ENCODE measurements at regions not wholly inside any gene's neighbourhood (a gene's known extent, or its start where the extent isn't known, plus 50 kb on each side); places are given as distances from the start of the nearest gene placed in this dataset.

DNA sequence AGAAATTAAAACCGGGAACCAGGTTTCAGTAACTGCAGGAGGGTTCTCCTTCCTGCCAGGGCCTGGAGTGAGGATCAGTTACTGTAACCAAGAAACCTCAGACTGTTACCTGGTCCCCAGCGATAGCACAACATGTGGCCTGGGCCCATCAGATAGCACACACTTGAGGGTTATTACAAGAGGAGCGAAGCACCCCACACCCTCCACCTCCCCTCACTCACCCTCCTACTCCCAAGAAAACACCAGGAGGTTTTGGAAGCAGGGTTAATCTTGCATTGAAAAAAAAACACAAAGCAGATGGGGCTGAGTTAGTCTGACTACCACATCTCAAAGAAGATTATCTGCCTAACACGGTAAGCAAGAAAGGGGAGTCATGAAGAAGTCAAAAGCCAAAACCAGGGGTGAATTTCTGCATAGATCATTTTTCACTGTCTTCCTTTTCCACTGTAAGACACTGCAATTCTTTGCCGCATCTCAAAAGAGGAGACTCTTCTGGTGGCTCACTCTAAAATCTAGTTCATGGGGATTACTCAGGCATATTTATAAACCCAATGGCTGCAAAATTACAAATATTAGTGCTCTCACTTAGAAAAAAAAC, 75.9 kb upstream of the DOCK9 start:
- 100% methylated on average over 1 of the region's 5 CpGs for WGBS (ENCODE audit: insufficient coverage)
- Histone ChIP-seq H3K27ac (ENCODE audit: low read length) (no peak overlapping the region), H3K27me3 (ENCODE audit: control insufficient read depth, insufficient read depth, low read length) (peaks cover 4% of the 10 kb centered on the region), H3K36me3 (ENCODE audit: control insufficient read depth, insufficient read depth, low read length) (no peaks in the 10 kb centered on the region), H3K4me1 (ENCODE audit: control insufficient read depth, insufficient read depth, low read length) (peaks cover 2% of the 10 kb centered on the region), H3K4me3 (ENCODE audit: low read length) (no peak overlapping the region), H3K9me3 (replicated peaks; ENCODE audit: control insufficient read depth, low read depth, low read length) (no peaks in the 10 kb centered on the region)
- DNase-seq: no peak

DNA sequence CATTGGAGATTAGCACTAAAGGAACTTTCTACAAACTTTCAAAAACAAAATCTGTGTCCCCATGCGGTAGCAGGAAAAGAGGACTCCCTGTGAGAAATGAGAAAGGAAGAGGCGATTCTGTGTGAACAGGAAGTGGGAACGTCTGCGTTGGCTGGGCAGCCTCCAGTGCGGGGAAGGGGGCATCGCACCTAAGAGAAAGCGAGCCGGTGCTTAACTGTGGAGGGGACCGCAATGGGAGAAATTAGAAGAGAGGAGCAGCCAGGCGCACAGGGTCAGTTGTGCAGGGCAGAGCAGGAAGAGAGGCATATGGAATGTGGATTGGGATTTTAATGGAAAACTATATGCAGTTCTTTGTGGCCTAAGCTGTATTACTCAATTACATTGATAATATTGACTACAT, 77.4 kb upstream of the DOCK9 start:
- H3K36me3 ChIP-seq (ENCODE audit: control insufficient read depth, insufficient read depth, low read length): no peaks in the 10 kb centered on the region
- no peaks in the 10 kb centered on the region for H3K9me3 ChIP-seq (replicated peaks; ENCODE audit: control insufficient read depth, low read depth, low read length)
- no peak overlapping the region for H3K27ac ChIP-seq (ENCODE audit: low read length)
- DNase-seq: no peak
- 59% methylated on average over 10 of the region's 10 CpGs for WGBS (ENCODE audit: insufficient coverage)
- H3K27me3 ChIP-seq (ENCODE audit: control insufficient read depth, insufficient read depth, low read length): peaks cover 2% of the 10 kb centered on the region
- H3K4me1 ChIP-seq (ENCODE audit: control insufficient read depth, insufficient read depth, low read length): no peaks in the 10 kb centered on the region
- H3K4me3 ChIP-seq (ENCODE audit: low read length): no peak overlapping the region

DNA sequence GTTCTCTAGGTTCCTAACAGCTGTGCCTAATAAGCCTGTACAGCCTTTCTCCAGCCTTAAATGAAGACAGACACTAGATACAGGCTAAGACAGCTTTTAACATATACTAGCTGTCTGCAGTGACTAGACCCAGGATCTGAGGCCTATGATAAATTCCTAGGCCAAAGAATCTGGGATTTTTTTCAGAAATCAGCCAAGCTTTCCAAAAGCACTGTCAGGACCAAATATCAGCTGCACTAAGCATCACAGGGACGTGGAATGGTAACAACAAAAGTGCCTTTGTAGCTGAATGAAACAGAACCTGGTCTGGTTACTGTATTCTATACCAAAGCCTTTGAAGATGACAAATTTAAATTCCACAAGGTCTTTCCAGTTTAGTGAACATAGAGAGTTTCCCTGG, 77.9 kb upstream of the DOCK9 start:
- WGBS (ENCODE audit: insufficient coverage): no CpG with 5 or more reads among the region's 1 CpG
- DNase-seq: peak; percentile 46
- Histone ChIP-seq H3K4me3 (ENCODE audit: low read length) (no peak overlapping the region), H3K27me3 (ENCODE audit: control insufficient read depth, insufficient read depth, low read length) (peaks cover 2% of the 10 kb centered on the region), H3K4me1 (ENCODE audit: control insufficient read depth, insufficient read depth, low read length) (no peaks in the 10 kb centered on the region), H3K36me3 (ENCODE audit: control insufficient read depth, insufficient read depth, low read length) (no peaks in the 10 kb centered on the region), H3K27ac (ENCODE audit: low read length) (no peak overlapping the region), H3K9me3 (replicated peaks; ENCODE audit: control insufficient read depth, low read depth, low read length) (no peaks in the 10 kb centered on the region)

DNA sequence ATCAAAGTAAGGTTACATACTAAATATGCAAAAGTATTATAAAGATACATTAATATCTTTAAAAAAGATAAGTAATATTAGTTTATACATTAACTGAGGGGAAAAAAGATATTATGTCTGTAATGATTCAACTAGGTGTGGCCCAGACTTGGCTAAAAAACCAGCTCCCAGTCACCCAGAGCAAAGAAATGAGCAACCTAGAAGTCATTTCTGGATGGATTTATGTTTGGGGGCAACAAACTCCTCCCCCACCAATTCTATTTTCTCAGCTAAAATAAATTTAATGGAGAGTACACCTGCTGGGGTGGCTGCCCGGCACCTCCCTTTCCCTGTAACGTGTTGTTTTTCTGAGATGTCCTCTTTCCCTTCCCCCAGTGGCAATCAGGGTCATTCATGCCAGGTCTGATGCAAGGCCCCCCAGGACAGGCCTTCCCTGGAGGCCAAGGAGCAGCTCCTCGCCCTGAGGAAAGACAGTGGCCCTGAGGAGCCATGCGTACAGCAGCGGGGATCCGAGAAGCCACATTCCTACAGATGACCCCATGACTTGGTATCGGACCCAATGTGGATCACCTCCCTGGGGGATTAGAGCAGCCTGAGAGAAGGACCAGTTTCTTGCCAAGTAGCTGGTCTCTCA, 78.6 kb upstream of the DOCK9 start:
- no peaks in the 10 kb centered on the region for H3K36me3 ChIP-seq (ENCODE audit: control insufficient read depth, insufficient read depth, low read length)
- 91% methylated on average over 6 of the region's 7 CpGs for WGBS (ENCODE audit: insufficient coverage)

DNA sequence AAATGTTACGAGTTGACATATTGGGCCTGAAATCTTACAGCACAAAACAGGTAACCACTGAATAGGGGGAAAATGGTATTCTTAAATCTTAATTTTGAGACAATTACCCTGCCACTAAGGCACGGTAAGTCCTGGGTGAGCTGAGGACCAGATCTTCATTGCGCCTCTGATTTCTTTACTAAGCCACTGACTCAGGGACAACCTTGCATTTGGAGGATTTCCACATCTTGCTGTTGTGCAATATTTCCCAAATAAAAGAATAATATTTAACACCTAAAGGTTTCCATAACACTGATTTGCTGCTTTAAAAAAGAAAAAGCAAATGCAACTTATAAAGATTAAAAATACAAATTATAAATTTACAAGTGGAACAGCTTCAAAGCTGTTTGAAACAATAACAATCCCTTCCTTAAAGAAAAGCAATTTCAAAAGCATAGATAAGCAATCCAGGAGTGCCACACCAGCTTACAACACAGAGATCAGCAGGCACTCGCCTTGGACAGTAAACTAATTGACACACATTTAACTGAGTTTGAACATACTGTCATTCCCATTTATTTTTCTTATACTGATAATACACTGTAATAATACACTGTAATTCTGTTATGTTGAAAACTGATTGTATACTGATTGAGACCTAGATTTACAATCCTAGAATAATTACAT, 79.6 kb upstream of the DOCK9 start:
- Histone ChIP-seq H3K27ac (ENCODE audit: low read length) (no peak overlapping the region), H3K36me3 (ENCODE audit: control insufficient read depth, insufficient read depth, low read length) (no peaks in the 10 kb centered on the region), H3K4me3 (ENCODE audit: low read length) (no peak overlapping the region), H3K27me3 (ENCODE audit: control insufficient read depth, insufficient read depth, low read length) (peaks cover 2% of the 10 kb centered on the region), H3K4me1 (ENCODE audit: control insufficient read depth, insufficient read depth, low read length) (peaks cover 3% of the 10 kb centered on the region), H3K9me3 (replicated peaks; ENCODE audit: control insufficient read depth, low read depth, low read length) (no peaks in the 10 kb centered on the region)
- no peak for DNase-seq
- no CpG with 5 or more reads among the region's 4 CpGs for WGBS (ENCODE audit: insufficient coverage)

More for the DNA sequence above, 78.6 kb upstream of the DOCK9 start:
- no peaks in the 10 kb centered on the region for H3K9me3 ChIP-seq (replicated peaks; ENCODE audit: control insufficient read depth, low read depth, low read length)
- no peaks in the 10 kb centered on the region for H3K4me1 ChIP-seq (ENCODE audit: control insufficient read depth, insufficient read depth, low read length)
- H3K4me3 ChIP-seq (ENCODE audit: low read length): no peak overlapping the region
- H3K27me3 ChIP-seq (ENCODE audit: control insufficient read depth, insufficient read depth, low read length): peaks cover 2% of the 10 kb centered on the region
- no peak overlapping the region for H3K27ac ChIP-seq (ENCODE audit: low read length)
- DNase-seq: no peak

DNA sequence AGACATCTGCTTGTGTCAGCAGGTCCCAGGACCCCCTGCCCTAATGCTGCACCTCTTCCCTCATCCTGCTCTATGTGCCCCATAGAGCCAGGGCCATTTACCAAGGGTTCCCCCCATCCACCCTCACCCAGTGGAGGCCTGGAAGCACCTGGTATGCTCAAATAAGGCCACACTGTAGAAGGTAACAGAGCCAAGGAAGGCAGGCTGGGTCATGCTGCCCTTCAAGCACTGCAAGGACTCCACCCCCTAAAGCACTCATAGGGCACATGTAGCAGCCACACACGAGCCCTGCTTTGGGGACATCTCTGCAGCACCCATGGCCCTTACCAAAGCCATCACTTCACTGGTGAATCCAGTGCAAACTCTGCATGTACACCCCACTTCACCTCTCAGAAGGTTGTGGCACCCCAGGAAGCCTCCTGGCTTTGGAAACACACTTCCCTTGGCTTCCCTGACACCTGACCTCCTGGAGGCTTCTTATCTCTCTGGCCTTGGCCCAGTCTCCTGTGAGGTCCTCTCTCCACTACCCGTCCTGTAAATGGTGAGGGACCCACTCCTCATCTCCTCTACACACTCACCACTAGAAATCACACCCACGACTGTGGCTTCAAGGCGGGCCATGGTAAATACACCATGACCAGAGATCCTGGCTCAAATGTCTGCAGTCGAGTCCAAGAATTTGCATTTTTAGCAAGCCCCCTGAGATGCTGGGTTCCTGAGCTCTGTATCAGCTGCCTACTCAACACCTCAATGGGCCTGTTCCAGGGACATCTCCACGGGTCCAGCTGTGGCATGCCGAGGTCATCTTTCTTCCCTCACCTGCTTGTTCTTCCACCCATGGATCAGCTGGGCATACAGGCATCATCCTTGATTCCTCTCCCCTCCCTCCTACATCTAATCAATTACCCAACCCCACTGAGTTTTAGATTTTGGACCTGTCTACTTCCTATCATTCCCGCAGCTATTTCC, 80.9 kb upstream of the DOCK9 start:
- 72% methylated on average over 7 of the region's 8 CpGs for WGBS (ENCODE audit: insufficient coverage)
- peaks cover 7% of the 10 kb centered on the region for H3K4me1 ChIP-seq (ENCODE audit: control insufficient read depth, insufficient read depth, low read length)
- DNase-seq: no peak
- H3K27me3 ChIP-seq (ENCODE audit: control insufficient read depth, insufficient read depth, low read length): peaks cover 2% of the 10 kb centered on the region
- H3K9me3 ChIP-seq (replicated peaks; ENCODE audit: control insufficient read depth, low read depth, low read length): no peaks in the 10 kb centered on the region
- H3K4me3 ChIP-seq (ENCODE audit: low read length): no peak overlapping the region
- no peaks in the 10 kb centered on the region for H3K36me3 ChIP-seq (ENCODE audit: control insufficient read depth, insufficient read depth, low read length)
- H3K27ac ChIP-seq (ENCODE audit: low read length): no peak overlapping the region

DNA sequence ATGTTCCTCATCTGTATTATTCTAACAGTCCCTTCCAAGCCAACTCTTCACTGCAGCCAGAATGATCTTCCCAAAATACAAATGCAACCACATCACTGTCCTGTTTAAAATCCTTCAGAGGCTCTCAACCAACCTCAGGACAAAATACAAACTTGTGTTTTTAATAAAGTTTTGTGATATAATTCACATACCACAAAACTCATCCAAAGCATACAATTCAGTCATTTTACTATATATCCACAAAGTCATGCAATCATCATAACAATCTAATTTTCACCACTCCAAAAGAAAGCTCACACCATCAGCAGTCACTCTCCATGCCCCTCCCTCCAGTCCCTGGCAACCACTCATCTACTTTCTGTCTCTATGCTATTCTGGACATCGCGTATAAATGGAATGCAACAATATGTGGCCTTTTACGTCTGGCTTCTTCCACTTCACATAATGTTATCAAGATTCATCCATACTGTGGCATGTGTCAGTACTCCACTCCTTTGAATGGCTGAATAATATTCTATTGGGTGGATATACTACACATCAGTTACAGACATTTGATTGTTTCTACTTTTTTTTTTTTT, 81.7 kb upstream of the DOCK9 start:
- H3K4me3 ChIP-seq (ENCODE audit: low read length): no peak overlapping the region
- no peaks in the 10 kb centered on the region for H3K9me3 ChIP-seq (replicated peaks; ENCODE audit: control insufficient read depth, low read depth, low read length)
- H3K36me3 ChIP-seq (ENCODE audit: control insufficient read depth, insufficient read depth, low read length): no peaks in the 10 kb centered on the region
- peaks cover 2% of the 10 kb centered on the region for H3K27me3 ChIP-seq (ENCODE audit: control insufficient read depth, insufficient read depth, low read length)
- H3K4me1 ChIP-seq (ENCODE audit: control insufficient read depth, insufficient read depth, low read length): peaks cover 10% of the 10 kb centered on the region
- DNase-seq: no peak
- H3K27ac ChIP-seq (ENCODE audit: low read length): no peak overlapping the region
- no CpG with 5 or more reads among the region's 3 CpGs for WGBS (ENCODE audit: insufficient coverage)

DNA sequence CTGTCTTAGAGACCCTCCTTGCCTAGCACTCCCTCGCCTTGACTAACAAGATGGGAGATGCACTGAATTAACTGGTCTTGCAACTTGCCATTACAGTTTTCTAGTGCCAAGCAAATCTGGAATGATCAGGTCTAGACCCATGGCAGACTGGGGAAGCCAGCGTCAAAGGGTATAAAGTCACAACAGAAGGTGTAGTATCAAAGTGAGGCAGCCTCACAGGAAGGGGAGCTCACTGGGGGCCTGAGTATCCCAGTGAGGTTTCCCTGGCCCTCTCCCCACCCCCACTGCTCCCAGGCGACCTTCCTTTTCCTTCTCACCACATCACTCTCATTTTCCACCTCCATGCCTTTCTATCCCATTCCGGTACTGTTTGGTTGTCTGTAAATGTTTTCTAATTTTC, 83.5 kb upstream of the DOCK9 start:
- Histone ChIP-seq H3K4me3 (ENCODE audit: low read length) (no peak overlapping the region), H3K4me1 (ENCODE audit: control insufficient read depth, insufficient read depth, low read length) (peaks cover 16% of the 10 kb centered on the region), H3K9me3 (replicated peaks; ENCODE audit: control insufficient read depth, low read depth, low read length) (no peaks in the 10 kb centered on the region), H3K36me3 (ENCODE audit: control insufficient read depth, insufficient read depth, low read length) (no peaks in the 10 kb centered on the region), H3K27ac (ENCODE audit: low read length) (no peak overlapping the region), H3K27me3 (ENCODE audit: control insufficient read depth, insufficient read depth, low read length) (peaks cover 2% of the 10 kb centered on the region)
- DNase-seq: no peak
- 83% methylated on average over 2 of the region's 4 CpGs for WGBS (ENCODE audit: insufficient coverage)

DNA sequence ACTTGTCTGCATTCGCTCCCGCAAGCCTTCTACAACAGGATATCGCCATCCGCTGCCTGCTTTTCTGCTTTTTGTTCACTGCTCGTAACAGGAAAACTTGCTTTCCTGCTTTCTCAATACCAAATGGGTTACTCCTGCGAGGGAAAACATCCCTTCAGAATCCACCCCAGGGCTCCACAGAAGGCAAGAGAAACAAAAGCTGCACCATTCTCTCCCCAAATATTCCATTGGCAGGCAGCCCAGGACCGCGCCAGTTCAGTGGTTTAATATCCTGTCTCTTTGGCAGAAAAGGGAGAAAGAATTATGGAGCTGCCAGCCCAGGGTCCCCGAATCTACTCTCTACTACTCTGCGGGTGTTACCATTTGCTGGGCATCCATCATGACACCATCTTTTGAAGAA, 84.7 kb upstream of the DOCK9 start:
- Histone ChIP-seq H3K9me3 (replicated peaks; ENCODE audit: control insufficient read depth, low read depth, low read length) (no peaks in the 10 kb centered on the region), H3K27ac (ENCODE audit: low read length) (peak overlapping the region; percentile 60), H3K27me3 (ENCODE audit: control insufficient read depth, insufficient read depth, low read length) (peaks cover 2% of the 10 kb centered on the region), H3K4me3 (ENCODE audit: low read length) (no peak overlapping the region), H3K36me3 (ENCODE audit: control insufficient read depth, insufficient read depth, low read length) (no peaks in the 10 kb centered on the region), H3K4me1 (ENCODE audit: control insufficient read depth, insufficient read depth, low read length) (peaks cover 16% of the 10 kb centered on the region)
- DNase-seq: peak; percentile 38
- 60% methylated on average over 6 of the region's 10 CpGs for WGBS (ENCODE audit: insufficient coverage)
